HEK293 (cell line): ENCODE measurements at regions not wholly inside any gene's neighbourhood (a gene's known extent, or its start where the extent isn't known, plus 50 kb on each side); places are given as distances from the start of the nearest gene placed in this dataset.

Source experiments
- CTCF ChIA-PET: fragments of 350-600 bp; formaldehyde crosslinking; extraction: SDS; loops from one replicate; lab custom pipeline; 2021; ENCODE audit warnings: antibody characterized with exemption; lab: Yijun Ruan, JAX
- POLR2A ChIA-PET: fragments of 300-600 bp; formaldehyde crosslinking; extraction: SDS; loops from one replicate; lab custom pipeline; 2020; ENCODE audit warnings: antibody characterized with exemption, inconsistent platforms; lab: Yijun Ruan, JAX
- H3K27ac ChIP-seq: fragments of 200-500 bp; sonication (Bioruptor generic); 2 replicates; pipeline ENCODE4 v1.5.1; 2014; ENCODE audit warnings: low read depth, low read length, control low read depth, inconsistent platforms; ENCODE audit errors: extremely low read depth
- H3K36me3 ChIP-seq, 2 experiments: fragments of 200-500 bp in 1 of 2; sonication (Bioruptor generic) in 1 of 2; 1 replicate in 1 of 2; 2 replicates in 1 of 2; pipeline ENCODE4 v1.5.1; 2014 to 2017; ENCODE audit warnings: inconsistent platforms in 2 of 2, low read length in 2 of 2; ENCODE audit not compliant: control insufficient read depth in 2 of 2, insufficient read depth in 1 of 2
- H3K4me1 ChIP-seq: fragments of 200-500 bp; sonication (Bioruptor generic); 2 replicates; pipeline ENCODE4 v1.5.1; 2014; ENCODE audit warnings: mild to moderate bottlenecking, low read length, inconsistent platforms; ENCODE audit not compliant: control insufficient read depth, insufficient read depth
- H3K4me3 ChIP-seq: 2 replicates; pipeline ENCODE4 v1.5.1; 2011; ENCODE audit warnings: low read depth, mild to moderate bottlenecking, control low read depth, low read length, moderate library complexity
- H3K9me3 ChIP-seq: fragments of 200-500 bp; sonication (Bioruptor generic); 2 replicates; pipeline ENCODE4 v1.5.1; 2014; ENCODE audit warnings: low read depth, low read length, inconsistent platforms; ENCODE audit not compliant: control insufficient read depth, insufficient read depth
- HOXA7 ChIP-seq: sonication (generic); formaldehyde crosslinking; IDR thresholded peaks from 2 replicates; pipeline ENCODE4 v1.8.1; 2022; ENCODE audit warnings: missing genetic modification reagents, borderline replicate concordance
- SP7 ChIP-seq: fragments of 450-650 bp; formaldehyde crosslinking; IDR thresholded peaks from 2 replicates; pipeline ENCODE4 v1.5.1; 2016; ENCODE audit warnings: missing biosample characterization, missing genetic modification characterization
- ZBTB48 ChIP-seq: fragments of 450-650 bp; formaldehyde crosslinking; IDR thresholded peaks from 2 replicates; pipeline ENCODE4 v1.5.1; 2016; ENCODE audit warnings: missing biosample characterization, missing genetic modification characterization
- ZNF138 ChIP-seq: fragments of 450-650 bp; formaldehyde crosslinking; IDR thresholded peaks from 2 replicates; pipeline ENCODE4 v1.5.1; 2016; ENCODE audit warnings: missing biosample characterization, missing genetic modification characterization, borderline replicate concordance
- ZNF184 ChIP-seq: fragments of 450-650 bp; IDR thresholded peaks from 2 replicates; pipeline ENCODE4 v1.5.1; 2018; ENCODE audit warnings: missing biosample characterization, mild to moderate bottlenecking, missing genetic modification characterization
- ZNF223 ChIP-seq: fragments of 450-650 bp; formaldehyde crosslinking; IDR thresholded peaks from 2 replicates; pipeline ENCODE4 v1.5.1; 2016; ENCODE audit warnings: missing biosample characterization, missing genetic modification characterization
- ZNF510 ChIP-seq: fragments of 450-650 bp; formaldehyde crosslinking; IDR thresholded peaks from 2 replicates; pipeline ENCODE4 v1.5.1; 2018; ENCODE audit warnings: mild to moderate bottlenecking, missing genetic modification characterization, missing biosample characterization; ENCODE audit not compliant: insufficient replicate concordance
- ZNF521 ChIP-seq: fragments of 450-650 bp; formaldehyde crosslinking; IDR thresholded peaks from 2 replicates; pipeline ENCODE4 v1.5.1; 2017; ENCODE audit warnings: missing biosample characterization, mild to moderate bottlenecking, missing genetic modification characterization
- ZNF529 ChIP-seq: fragments of 450-650 bp; formaldehyde crosslinking; IDR thresholded peaks from 2 replicates; pipeline ENCODE4 v1.5.1; 2017; ENCODE audit warnings: missing genetic modification characterization, missing biosample characterization; ENCODE audit not compliant: insufficient replicate concordance
- ZNF549 ChIP-seq: fragments of 450-650 bp; IDR thresholded peaks from 2 replicates; pipeline ENCODE4 v1.5.1; 2018; ENCODE audit warnings: missing biosample characterization, missing genetic modification characterization, mild to moderate bottlenecking, inconsistent platforms, moderate library complexity
- ZNF701 ChIP-seq: fragments of 450-650 bp; formaldehyde crosslinking; IDR thresholded peaks from 2 replicates; pipeline ENCODE4 v1.5.1; 2016; ENCODE audit warnings: missing biosample characterization, missing genetic modification characterization
- ZNF768 ChIP-seq: fragments of 450-650 bp; formaldehyde crosslinking; IDR thresholded peaks from 2 replicates; pipeline ENCODE4 v1.5.1; 2018; ENCODE audit warnings: missing biosample characterization, mild to moderate bottlenecking, missing genetic modification characterization
- ZNF837 ChIP-seq: fragments of 450-650 bp; formaldehyde crosslinking; IDR thresholded peaks from 2 replicates; pipeline ENCODE4 v1.5.1; 2016; ENCODE audit warnings: missing biosample characterization, missing genetic modification characterization
- TF ChIP-seq, protein P1 (sequence below): fragments of 450-650 bp; formaldehyde crosslinking; IDR thresholded peaks from 2 replicates; pipeline ENCODE4 v1.5.1; 2016; ENCODE audit warnings: missing biosample characterization, missing genetic modification characterization
- TF ChIP-seq, protein P2 (sequence below): fragments of 450-650 bp; formaldehyde crosslinking; IDR thresholded peaks from 2 replicates; pipeline ENCODE4 v1.5.1; 2017; ENCODE audit warnings: missing biosample characterization, missing genetic modification characterization
- TF ChIP-seq, protein P3 (sequence below): fragments of 450-650 bp; formaldehyde crosslinking; IDR thresholded peaks from 2 replicates; pipeline ENCODE4 v1.5.1; 2016; ENCODE audit warnings: missing biosample characterization, missing genetic modification characterization, borderline replicate concordance
- TF ChIP-seq, protein P4 (sequence below): fragments of 450-650 bp; formaldehyde crosslinking; IDR thresholded peaks from 2 replicates; pipeline ENCODE4 v1.5.1; 2016; ENCODE audit warnings: missing biosample characterization, missing genetic modification characterization
- TF ChIP-seq, protein P5 (sequence below): fragments of 450-650 bp; formaldehyde crosslinking; IDR thresholded peaks from 2 replicates; pipeline ENCODE4 v1.5.0; 2017; ENCODE audit warnings: missing biosample characterization, missing genetic modification characterization, borderline replicate concordance

DNA sequence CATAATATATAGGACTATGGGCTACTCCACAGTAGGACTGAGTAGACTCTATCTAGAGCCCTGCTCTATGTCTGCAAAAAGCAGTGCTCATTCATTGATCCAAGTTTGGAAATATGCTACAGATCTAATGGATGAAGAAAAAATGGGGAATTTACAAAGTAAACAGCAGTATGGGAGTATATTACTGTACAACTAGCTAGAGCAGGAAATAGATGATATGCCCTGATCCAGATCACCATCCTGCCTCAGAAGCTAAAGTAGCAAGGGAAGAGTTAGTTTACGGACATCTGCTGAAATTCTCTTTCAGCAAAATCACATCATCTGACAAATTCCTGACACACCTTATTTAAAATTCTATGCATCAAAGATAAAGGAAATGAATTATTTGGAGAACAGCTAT, 168.2 kb upstream of the SEMA3A start:
- no peak overlapping the region for H3K27ac ChIP-seq
- ChIA-PET CTCF (interaction anchor here (0.5 to 0.8 kb wide), 3 partner anchors 9 to 660 kb away, joined by 3 read pairs; no protein-coding TSS in a partner anchor), POLR2A (no interaction called here)
- no peaks in the 10 kb centered on the region for H3K9me3 ChIP-seq
- no peaks in the 10 kb centered on the region for H3K36me3 ChIP-seq
- no peak overlapping the region for H3K4me3 ChIP-seq
- H3K4me1 ChIP-seq, result no peaks in the 10 kb centered on the region
- TF ChIP-seq ZBTB48 (tag by site-specific recombination) (no peak), ZNF837 (tag by site-specific recombination) (no peak), ZNF768 (tag by site-specific recombination) (no peak), ZNF549 (tag by site-specific recombination) (no peak), ZNF138 (tag by site-specific recombination) (no peak), ZNF223 (tag by site-specific recombination) (no peak), HOXA7 (CRISPR knock-in tag) (no peak), ZNF521 (tag by site-specific recombination) (no peak)
- TF ChIP-seq, protein P1, sequence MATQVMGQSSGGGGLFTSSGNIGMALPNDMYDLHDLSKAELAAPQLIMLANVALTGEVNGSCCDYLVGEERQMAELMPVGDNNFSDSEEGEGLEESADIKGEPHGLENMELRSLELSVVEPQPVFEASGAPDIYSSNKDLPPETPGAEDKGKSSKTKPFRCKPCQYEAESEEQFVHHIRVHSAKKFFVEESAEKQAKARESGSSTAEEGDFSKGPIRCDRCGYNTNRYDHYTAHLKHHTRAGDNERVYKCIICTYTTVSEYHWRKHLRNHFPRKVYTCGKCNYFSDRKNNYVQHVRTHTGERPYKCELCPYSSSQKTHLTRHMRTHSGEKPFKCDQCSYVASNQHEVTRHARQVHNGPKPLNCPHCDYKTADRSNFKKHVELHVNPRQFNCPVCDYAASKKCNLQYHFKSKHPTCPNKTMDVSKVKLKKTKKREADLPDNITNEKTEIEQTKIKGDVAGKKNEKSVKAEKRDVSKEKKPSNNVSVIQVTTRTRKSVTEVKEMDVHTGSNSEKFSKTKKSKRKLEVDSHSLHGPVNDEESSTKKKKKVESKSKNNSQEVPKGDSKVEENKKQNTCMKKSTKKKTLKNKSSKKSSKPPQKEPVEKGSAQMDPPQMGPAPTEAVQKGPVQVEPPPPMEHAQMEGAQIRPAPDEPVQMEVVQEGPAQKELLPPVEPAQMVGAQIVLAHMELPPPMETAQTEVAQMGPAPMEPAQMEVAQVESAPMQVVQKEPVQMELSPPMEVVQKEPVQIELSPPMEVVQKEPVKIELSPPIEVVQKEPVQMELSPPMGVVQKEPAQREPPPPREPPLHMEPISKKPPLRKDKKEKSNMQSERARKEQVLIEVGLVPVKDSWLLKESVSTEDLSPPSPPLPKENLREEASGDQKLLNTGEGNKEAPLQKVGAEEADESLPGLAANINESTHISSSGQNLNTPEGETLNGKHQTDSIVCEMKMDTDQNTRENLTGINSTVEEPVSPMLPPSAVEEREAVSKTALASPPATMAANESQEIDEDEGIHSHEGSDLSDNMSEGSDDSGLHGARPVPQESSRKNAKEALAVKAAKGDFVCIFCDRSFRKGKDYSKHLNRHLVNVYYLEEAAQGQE (tag by site-specific recombination), result no peak

DNA sequence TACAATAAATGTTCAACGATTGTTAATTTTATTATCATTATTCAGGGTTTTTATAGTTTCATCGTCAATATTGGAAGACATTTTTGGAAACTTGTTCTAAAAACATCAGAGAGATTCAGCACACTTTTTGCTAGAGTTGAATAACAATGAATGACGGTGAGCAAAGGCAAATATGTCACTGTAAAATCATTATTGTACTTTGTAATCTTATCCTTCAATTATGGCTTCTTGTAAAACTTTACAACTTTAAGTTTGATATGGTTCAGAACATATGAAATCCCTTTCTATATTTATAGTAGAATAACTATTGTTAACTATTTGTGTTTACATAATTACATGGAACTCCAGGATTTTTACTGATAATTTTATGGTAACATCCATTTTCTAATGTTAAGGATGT, 167.8 kb upstream of the SEMA3A start:
- Histone ChIP-seq H3K27ac (no peak overlapping the region), H3K36me3 (no peaks in the 10 kb centered on the region), H3K9me3 (no peaks in the 10 kb centered on the region), H3K4me1 (no peaks in the 10 kb centered on the region), H3K4me3 (no peak overlapping the region)
- ChIA-PET POLR2A (no interaction called here), CTCF (no interaction called here)
- TF ChIP-seq ZNF701 (tag by site-specific recombination) (no peak), ZNF529 (tag by site-specific recombination) (no peak), ZNF184 (tag by site-specific recombination) (no peak), SP7 (tag by site-specific recombination) (no peak), ZNF510 (tag by site-specific recombination) (no peak)
- TF ChIP-seq, protein P2, sequence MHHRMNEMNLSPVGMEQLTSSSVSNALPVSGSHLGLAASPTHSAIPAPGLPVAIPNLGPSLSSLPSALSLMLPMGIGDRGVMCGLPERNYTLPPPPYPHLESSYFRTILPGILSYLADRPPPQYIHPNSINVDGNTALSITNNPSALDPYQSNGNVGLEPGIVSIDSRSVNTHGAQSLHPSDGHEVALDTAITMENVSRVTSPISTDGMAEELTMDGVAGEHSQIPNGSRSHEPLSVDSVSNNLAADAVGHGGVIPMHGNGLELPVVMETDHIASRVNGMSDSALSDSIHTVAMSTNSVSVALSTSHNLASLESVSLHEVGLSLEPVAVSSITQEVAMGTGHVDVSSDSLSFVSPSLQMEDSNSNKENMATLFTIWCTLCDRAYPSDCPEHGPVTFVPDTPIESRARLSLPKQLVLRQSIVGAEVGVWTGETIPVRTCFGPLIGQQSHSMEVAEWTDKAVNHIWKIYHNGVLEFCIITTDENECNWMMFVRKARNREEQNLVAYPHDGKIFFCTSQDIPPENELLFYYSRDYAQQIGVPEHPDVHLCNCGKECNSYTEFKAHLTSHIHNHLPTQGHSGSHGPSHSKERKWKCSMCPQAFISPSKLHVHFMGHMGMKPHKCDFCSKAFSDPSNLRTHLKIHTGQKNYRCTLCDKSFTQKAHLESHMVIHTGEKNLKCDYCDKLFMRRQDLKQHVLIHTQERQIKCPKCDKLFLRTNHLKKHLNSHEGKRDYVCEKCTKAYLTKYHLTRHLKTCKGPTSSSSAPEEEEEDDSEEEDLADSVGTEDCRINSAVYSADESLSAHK, result no peak
- TF ChIP-seq, protein P3, sequence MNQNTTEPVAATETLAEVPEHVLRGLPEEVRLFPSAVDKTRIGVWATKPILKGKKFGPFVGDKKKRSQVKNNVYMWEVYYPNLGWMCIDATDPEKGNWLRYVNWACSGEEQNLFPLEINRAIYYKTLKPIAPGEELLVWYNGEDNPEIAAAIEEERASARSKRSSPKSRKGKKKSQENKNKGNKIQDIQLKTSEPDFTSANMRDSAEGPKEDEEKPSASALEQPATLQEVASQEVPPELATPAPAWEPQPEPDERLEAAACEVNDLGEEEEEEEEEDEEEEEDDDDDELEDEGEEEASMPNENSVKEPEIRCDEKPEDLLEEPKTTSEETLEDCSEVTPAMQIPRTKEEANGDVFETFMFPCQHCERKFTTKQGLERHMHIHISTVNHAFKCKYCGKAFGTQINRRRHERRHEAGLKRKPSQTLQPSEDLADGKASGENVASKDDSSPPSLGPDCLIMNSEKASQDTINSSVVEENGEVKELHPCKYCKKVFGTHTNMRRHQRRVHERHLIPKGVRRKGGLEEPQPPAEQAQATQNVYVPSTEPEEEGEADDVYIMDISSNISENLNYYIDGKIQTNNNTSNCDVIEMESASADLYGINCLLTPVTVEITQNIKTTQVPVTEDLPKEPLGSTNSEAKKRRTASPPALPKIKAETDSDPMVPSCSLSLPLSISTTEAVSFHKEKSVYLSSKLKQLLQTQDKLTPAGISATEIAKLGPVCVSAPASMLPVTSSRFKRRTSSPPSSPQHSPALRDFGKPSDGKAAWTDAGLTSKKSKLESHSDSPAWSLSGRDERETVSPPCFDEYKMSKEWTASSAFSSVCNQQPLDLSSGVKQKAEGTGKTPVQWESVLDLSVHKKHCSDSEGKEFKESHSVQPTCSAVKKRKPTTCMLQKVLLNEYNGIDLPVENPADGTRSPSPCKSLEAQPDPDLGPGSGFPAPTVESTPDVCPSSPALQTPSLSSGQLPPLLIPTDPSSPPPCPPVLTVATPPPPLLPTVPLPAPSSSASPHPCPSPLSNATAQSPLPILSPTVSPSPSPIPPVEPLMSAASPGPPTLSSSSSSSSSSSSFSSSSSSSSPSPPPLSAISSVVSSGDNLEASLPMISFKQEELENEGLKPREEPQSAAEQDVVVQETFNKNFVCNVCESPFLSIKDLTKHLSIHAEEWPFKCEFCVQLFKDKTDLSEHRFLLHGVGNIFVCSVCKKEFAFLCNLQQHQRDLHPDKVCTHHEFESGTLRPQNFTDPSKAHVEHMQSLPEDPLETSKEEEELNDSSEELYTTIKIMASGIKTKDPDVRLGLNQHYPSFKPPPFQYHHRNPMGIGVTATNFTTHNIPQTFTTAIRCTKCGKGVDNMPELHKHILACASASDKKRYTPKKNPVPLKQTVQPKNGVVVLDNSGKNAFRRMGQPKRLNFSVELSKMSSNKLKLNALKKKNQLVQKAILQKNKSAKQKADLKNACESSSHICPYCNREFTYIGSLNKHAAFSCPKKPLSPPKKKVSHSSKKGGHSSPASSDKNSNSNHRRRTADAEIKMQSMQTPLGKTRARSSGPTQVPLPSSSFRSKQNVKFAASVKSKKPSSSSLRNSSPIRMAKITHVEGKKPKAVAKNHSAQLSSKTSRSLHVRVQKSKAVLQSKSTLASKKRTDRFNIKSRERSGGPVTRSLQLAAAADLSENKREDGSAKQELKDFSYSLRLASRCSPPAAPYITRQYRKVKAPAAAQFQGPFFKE (tag by site-specific recombination), result no peak
- TF ChIP-seq, protein P4, sequence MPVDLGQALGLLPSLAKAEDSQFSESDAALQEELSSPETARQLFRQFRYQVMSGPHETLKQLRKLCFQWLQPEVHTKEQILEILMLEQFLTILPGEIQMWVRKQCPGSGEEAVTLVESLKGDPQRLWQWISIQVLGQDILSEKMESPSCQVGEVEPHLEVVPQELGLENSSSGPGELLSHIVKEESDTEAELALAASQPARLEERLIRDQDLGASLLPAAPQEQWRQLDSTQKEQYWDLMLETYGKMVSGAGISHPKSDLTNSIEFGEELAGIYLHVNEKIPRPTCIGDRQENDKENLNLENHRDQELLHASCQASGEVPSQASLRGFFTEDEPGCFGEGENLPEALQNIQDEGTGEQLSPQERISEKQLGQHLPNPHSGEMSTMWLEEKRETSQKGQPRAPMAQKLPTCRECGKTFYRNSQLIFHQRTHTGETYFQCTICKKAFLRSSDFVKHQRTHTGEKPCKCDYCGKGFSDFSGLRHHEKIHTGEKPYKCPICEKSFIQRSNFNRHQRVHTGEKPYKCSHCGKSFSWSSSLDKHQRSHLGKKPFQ (tag by site-specific recombination), result no peak
- TF ChIP-seq, protein P5, sequence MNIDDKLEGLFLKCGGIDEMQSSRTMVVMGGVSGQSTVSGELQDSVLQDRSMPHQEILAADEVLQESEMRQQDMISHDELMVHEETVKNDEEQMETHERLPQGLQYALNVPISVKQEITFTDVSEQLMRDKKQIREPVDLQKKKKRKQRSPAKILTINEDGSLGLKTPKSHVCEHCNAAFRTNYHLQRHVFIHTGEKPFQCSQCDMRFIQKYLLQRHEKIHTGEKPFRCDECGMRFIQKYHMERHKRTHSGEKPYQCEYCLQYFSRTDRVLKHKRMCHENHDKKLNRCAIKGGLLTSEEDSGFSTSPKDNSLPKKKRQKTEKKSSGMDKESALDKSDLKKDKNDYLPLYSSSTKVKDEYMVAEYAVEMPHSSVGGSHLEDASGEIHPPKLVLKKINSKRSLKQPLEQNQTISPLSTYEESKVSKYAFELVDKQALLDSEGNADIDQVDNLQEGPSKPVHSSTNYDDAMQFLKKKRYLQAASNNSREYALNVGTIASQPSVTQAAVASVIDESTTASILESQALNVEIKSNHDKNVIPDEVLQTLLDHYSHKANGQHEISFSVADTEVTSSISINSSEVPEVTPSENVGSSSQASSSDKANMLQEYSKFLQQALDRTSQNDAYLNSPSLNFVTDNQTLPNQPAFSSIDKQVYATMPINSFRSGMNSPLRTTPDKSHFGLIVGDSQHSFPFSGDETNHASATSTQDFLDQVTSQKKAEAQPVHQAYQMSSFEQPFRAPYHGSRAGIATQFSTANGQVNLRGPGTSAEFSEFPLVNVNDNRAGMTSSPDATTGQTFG (tag by site-specific recombination), result no peak
